Epithelial cell of proximal tubule (primary cell): ENCODE measurements at regions not wholly inside any gene's neighbourhood (a gene's known extent, or its start where the extent isn't known, plus 50 kb on each side); places are given as distances from the start of the nearest gene placed in this dataset.

Source experiments
- DNase-seq: peaks from one replicate; pipeline ENCODE4 v3.0.0-alpha.2; 2011; ENCODE audit warnings: low read depth
- H3K4me3 ChIP-seq: 2 replicates; pipeline ENCODE4 v1.5.1; 2011; ENCODE audit warnings: low read depth, mild to moderate bottlenecking, low read length
- CTCF ChIP-seq: conservative IDR thresholded peaks from 2 replicates; pipeline ENCODE4 v1.5.1; 2012; ENCODE audit warnings: low read depth, mild to moderate bottlenecking, low read length

GRCh38 chr22:46040471-46041465, 63.8 kb upstream of the WNT7B start:
- no peak for DNase-seq
- no peak for TF ChIP-seq CTCF
- no peak overlapping the region for H3K4me3 ChIP-seq

GRCh38 chr22:46041642-46042041, 64.7 kb upstream of the WNT7B start:
- no peak overlapping the region for H3K4me3 ChIP-seq
- no peak for DNase-seq
- no peak for TF ChIP-seq CTCF

DNA sequence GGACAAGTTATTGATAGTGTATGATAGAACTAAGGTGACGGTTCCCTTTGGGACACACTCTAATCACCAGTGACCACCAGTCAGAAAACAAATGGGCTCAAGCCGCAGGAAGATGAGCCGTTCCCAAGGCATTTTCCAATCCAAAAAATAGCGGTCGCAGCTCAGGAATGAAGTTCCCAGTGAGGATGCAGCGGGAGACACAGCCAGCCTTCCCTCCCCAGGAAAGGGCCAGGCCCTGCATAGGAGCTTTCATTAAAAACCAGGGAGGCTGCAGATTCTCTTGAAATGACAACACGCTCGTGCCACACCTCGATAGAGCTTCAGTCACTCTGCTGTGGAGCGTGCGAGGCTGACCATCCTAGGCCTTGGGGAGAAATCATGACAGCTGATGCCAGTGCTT, 65.8 kb upstream of the WNT7B start:
- no peak for DNase-seq
- TF ChIP-seq CTCF: no peak
- H3K4me3 ChIP-seq: no peak overlapping the region

DNA sequence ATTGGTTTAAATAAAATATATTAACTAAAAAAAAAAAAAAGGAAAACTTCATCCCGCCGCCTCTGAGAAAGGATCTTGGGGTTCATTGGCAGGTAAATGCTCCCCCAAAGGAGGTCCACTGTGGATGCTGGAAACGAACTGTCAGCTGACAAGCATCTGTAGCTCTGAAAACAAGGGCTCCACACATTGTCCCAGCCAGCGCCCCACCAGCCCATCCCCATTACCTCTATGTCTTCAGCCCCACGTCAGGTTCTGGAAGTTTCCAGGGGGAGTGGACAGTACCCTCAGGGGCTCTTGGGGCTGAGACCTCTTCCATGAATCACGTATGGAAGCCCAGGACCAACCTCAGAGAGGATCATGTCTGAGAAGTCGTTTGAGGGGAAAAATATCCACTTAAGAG, 66.4 kb upstream of the WNT7B start:
- peak overlapping the region; percentile 64 for H3K4me3 ChIP-seq
- no peak for DNase-seq
- no peak for TF ChIP-seq CTCF

DNA sequence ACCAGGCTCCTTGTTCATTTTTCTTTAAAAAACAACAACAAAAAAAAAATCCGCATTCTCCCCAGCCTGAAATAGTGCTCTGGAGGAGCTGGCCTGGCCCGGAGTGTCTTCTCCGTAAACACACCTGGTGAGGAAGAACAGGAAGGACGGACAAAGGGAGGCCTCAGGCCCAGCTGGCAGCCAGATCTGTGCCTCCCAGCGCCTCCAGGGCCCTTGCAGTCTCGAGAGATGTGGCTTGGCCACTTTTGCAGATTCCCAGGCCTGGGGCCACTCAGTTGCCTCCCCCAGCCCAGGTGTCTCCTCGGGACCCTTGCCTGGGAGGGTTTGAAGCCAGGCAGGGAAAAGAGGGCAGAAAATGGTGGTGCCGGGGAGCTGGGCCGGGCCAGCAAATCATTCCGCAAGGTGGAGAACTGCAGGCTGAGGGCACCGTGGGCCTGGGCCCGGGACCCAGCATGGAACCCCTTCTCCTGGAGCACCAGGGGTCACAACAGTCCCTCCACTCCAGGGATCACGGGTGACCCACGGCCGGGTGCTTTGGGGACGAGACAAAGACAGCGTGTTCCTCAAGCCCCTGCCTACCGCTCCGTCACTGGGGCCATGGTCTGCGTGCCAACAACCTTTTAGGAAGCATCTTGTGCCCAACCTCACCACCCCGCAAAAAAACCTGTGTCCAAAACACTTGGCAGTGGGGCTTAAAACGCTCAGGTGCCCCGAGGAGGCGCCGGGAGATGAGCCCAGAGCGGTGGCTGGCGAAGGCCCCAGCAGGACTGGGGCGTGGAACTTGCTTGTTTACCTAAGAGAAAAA, 67.1 kb upstream of the WNT7B start:
- no peak for TF ChIP-seq CTCF
- DNase-seq: no peak
- H3K4me3 ChIP-seq: peak overlapping the region; percentile 64

DNA sequence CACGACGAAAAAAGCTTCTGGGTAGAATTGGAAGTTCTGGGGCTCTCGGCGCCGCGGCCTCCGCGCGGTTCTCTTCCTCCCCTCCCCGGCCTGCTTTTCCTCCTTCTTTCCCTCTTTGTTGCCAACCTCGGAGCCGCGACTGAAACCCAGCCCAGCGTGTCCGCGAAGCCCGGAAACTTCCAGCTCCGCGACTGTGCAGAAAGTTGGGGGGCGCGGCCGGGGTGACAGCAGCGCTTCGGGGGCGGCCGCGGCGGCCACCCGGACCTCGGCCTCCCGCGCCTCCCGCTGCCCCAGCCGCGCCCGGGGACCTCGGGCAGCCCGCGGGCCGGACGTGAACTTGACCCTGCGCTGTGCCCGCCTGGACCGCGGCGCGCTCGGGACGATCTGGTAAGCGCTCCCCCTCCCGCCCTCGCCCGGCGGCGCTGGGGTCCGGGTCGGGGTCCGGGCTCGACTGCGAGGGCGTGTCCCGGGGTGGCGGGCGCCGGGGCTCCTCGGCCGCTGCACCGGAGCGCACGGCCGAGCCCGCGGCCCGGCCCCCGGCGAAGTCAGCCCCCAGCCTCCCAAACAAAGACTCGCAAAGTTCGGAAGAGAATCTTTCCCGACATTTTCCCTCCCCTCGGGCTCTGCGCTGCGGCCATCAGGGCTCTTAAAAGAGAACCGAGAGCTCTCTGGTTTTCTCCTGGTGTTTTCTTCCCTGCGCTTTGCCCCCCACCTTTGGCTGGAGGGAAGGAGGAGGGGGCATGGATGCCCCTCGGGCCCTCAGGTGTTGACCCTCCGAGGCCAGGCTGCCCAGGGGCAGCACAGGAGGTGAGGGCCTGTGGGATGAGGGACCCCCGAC, 67.9 kb upstream of the WNT7B start:
- TF ChIP-seq CTCF: no peak
- peak overlapping the region; percentile 64 for H3K4me3 ChIP-seq
- no peak for DNase-seq
